ENCODE measurements at regions not wholly inside any gene's neighbourhood (a gene's known extent, or its start where the extent isn't known, plus 50 kb on each side); places are given as distances from the start of the nearest gene placed in this dataset.

DNA sequence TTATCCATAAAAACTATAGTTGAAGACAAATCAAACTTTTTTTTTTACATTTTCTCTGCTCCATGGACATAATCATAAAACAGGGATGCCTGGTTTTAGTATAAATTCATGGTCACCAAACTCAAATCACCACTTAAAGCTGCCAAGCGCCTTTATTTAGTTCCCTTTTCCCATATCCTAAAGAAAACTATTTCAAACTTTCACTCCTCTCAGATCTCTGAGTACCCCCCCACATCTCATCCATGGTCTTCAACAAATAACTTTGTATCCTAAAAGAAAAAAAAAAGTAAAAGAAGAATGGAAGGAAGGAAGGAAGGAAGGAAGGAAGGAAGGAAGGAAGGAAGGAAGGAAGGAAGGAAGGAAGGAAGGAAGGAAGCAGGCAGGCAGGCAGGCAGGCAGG, 1438.7 kb downstream of the C4orf33 start:
- intact Hi-C loops (cut with micrococcal nuclease): no loop called here
- no peak for TF ChIP-seq EZH2 (IDR thresholded peaks at IDR 0.05; ENCODE audit: borderline replicate concordance, insufficient read depth, low read depth, low read length, poor library complexity, severe bottlenecking)
- no peak for TF ChIP-seq CTCF (IDR thresholded peaks at IDR 0.05)
- Histone ChIP-seq H3K27me3 (replicated peaks in 1 of 4; ENCODE audit: control extremely low read depth in 1 of 4, control insufficient read depth in 3 of 4, insufficient read depth in 4 of 4, low read length in 3 of 4) (no peaks in the 10 kb centered on the region), H3K27ac (ENCODE audit: low read length in 2 of 2) (no peak overlapping the region), H3K9me3 (ENCODE audit: control extremely low read depth in 1 of 3, control insufficient read depth in 2 of 3, insufficient read depth in 1 of 3, low read length in 2 of 3) (no peaks in the 10 kb centered on the region), H3K79me2 (ENCODE audit: control insufficient read depth, insufficient read depth, low read length) (no peaks in the 10 kb centered on the region), H3K9ac (ENCODE audit: low read length) (no peak overlapping the region), H3K36me3 (replicated peaks in 1 of 2; ENCODE audit: control extremely low read depth in 1 of 2, control insufficient read depth in 1 of 2, extremely low read depth in 1 of 2, insufficient read depth in 2 of 2, low read length in 1 of 2) (no peaks in the 10 kb centered on the region), H3K4me2 (replicated peaks; ENCODE audit: low read depth, low read length, poor library complexity, severe bottlenecking) (no peak overlapping the region), H4K20me1 (ENCODE audit: control insufficient read depth, insufficient read depth, low read length, poor library complexity, severe bottlenecking) (no peaks in the 10 kb centered on the region), H3K4me3 (ENCODE audit: control extremely low read depth in 1 of 5, extremely low read depth in 1 of 5, insufficient read depth in 1 of 5, low read depth in 2 of 5, low read length in 4 of 5) (no peak overlapping the region), H2AFZ (ENCODE audit: insufficient read depth, low read depth, low read length, poor library complexity, severe bottlenecking) (no peak overlapping the region), H3K4me1 (ENCODE audit: control insufficient read depth in 2 of 2, insufficient read depth in 2 of 2, low read length in 2 of 2) (no peaks in the 10 kb centered on the region)
- POLR2A ChIA-PET: no interaction called here
- no peak overlapping the region for H3K4me3 Mint-ChIP-seq
- no peak overlapping the region for H3K27ac Mint-ChIP-seq
- WGBS (ENCODE audit: insufficient coverage): no CpG with 5 or more reads among the region's 1 CpG
- CTCF ChIA-PET: no interaction called here
- no peaks in the 10 kb centered on the region for H3K27me3 Mint-ChIP-seq
- peaks cover 6% of the 10 kb centered on the region for H3K9me3 Mint-ChIP-seq (ENCODE audit: insufficient read depth)
- no peaks in the 10 kb centered on the region for H3K4me1 Mint-ChIP-seq
- DNase-seq (no peak), ATAC-seq (ENCODE audit: low read depth) (no peak)

DNA sequence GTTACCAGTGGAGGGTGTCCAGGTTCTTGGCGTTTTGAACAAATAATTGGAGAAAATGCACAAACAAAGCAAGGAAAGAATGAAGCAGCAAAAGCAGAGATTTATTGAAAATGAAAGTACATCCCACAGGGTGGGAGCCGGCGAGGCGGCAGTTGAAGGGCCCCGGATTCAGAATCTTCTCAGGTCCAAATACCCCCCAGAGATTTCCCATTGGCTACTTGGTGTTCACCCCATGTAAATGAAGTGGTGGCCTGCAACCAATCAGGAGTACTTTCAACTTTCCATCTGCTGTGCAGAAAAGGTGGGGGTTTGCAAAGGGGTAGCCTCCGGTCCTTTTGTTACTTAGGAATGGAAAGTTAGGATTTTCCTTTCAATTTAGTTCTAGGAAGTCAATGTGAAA, 1447.0 kb downstream of the C4orf33 start:
- Mint-ChIP-seq H3K27ac (no peak overlapping the region), H3K4me3 (no peak overlapping the region), H3K27me3 (no peaks in the 10 kb centered on the region), H3K4me1 (no peaks in the 10 kb centered on the region), H3K9me3 (ENCODE audit: insufficient read depth) (no peaks in the 10 kb centered on the region)
- ChIA-PET POLR2A (no interaction called here), CTCF (no interaction called here)
- 89% methylated on average over 5 of the region's 6 CpGs for WGBS (ENCODE audit: insufficient coverage)
- Histone ChIP-seq H3K36me3 (replicated peaks in 1 of 2; ENCODE audit: control extremely low read depth in 1 of 2, control insufficient read depth in 1 of 2, extremely low read depth in 1 of 2, insufficient read depth in 2 of 2, low read length in 1 of 2) (no peaks in the 10 kb centered on the region), H2AFZ (ENCODE audit: insufficient read depth, low read depth, low read length, poor library complexity, severe bottlenecking) (no peak overlapping the region), H3K79me2 (ENCODE audit: control insufficient read depth, insufficient read depth, low read length) (no peaks in the 10 kb centered on the region), H3K27me3 (replicated peaks in 1 of 4; ENCODE audit: control extremely low read depth in 1 of 4, control insufficient read depth in 3 of 4, insufficient read depth in 4 of 4, low read length in 3 of 4) (no peaks in the 10 kb centered on the region), H3K4me1 (ENCODE audit: control insufficient read depth in 2 of 2, insufficient read depth in 2 of 2, low read length in 2 of 2) (no peaks in the 10 kb centered on the region), H4K20me1 (ENCODE audit: control insufficient read depth, insufficient read depth, low read length, poor library complexity, severe bottlenecking) (no peaks in the 10 kb centered on the region), H3K9ac (ENCODE audit: low read length) (no peak overlapping the region), H3K27ac (ENCODE audit: low read length in 2 of 2) (no peak overlapping the region), H3K9me3 (ENCODE audit: control extremely low read depth in 1 of 3, control insufficient read depth in 2 of 3, insufficient read depth in 1 of 3, low read length in 2 of 3) (no peaks in the 10 kb centered on the region), H3K4me2 (replicated peaks; ENCODE audit: low read depth, low read length, poor library complexity, severe bottlenecking) (no peak overlapping the region), H3K4me3 (ENCODE audit: control extremely low read depth in 1 of 5, extremely low read depth in 1 of 5, insufficient read depth in 1 of 5, low read depth in 2 of 5, low read length in 4 of 5) (no peak overlapping the region)
- no peak for TF ChIP-seq CTCF (IDR thresholded peaks at IDR 0.05)
- intact Hi-C loops (cut with micrococcal nuclease): no loop called here
- DNase-seq (no peak), ATAC-seq (ENCODE audit: low read depth) (no peak)

All from B cell (primary cell).